ENCODE measurements at regions not wholly inside any gene's neighbourhood (a gene's known extent, or its start where the extent isn't known, plus 50 kb on each side); places are given as distances from the start of the nearest gene placed in this dataset.
"Not testable (repeated sequence)": the region's sequence is repeated elsewhere in the genome, so short reads cannot be mapped to it uniquely, and the experiment has no call there.

- DNase-seq: no peak
Measured at GRCh38 chr2:81007104-81007503, 702.6 kb upstream of the LRRTM1 start.

GRCh38 chr2:81002906-81003305 is 698.4 kb upstream of the LRRTM1 start:
- no peak for DNase-seq

- no peak for DNase-seq
Measured at GRCh38 chr2:80987466-80987865, 682.9 kb upstream of the LRRTM1 start.

GRCh38 chr2:80969900-80970299 is 665.3 kb upstream of the LRRTM1 start:
- no peak for DNase-seq

GRCh38 chr2:80968450-80968849 is 663.9 kb upstream of the LRRTM1 start:
- no peak for DNase-seq

GRCh38 chr2:80947601-80948130 is 643.1 kb upstream of the LRRTM1 start:
- no peak for DNase-seq

GRCh38 chr2:80943487-80943886 is 638.9 kb upstream of the LRRTM1 start:
- DNase-seq: no peak

GRCh38 chr2:80942766-80943165 is 638.2 kb upstream of the LRRTM1 start:
- no peak for DNase-seq

- DNase-seq: no peak
Measured at GRCh38 chr2:80938463-80938862, 633.9 kb upstream of the LRRTM1 start.

GRCh38 chr2:80931820-80932219 is 627.3 kb upstream of the LRRTM1 start:
- DNase-seq: not testable (repeated sequence)

GRCh38 chr2:80930777-80931176 is 626.2 kb upstream of the LRRTM1 start:
- no peak for DNase-seq

- DNase-seq: no peak
Measured at GRCh38 chr2:80926168-80926567, 621.6 kb upstream of the LRRTM1 start.

- no peak for DNase-seq
Measured at GRCh38 chr2:80896576-80896975, 592.0 kb upstream of the LRRTM1 start.

- DNase-seq: no peak
Measured at GRCh38 chr2:80894486-80894885, 589.9 kb upstream of the LRRTM1 start.

GRCh38 chr2:80893711-80894110 is 589.2 kb upstream of the LRRTM1 start:
- no peak for DNase-seq

- DNase-seq: no peak
Measured at GRCh38 chr2:80889009-80889408, 584.5 kb upstream of the LRRTM1 start.

- no peak for DNase-seq
Measured at GRCh38 chr2:80887841-80888378, 583.4 kb upstream of the LRRTM1 start.

- no peak for DNase-seq
Measured at GRCh38 chr2:80874374-80874773, 569.8 kb upstream of the LRRTM1 start.

GRCh38 chr2:80869858-80870438 is 565.4 kb upstream of the LRRTM1 start:
- no peak for DNase-seq

- no peak for DNase-seq
Measured at GRCh38 chr2:80863147-80863714, 558.7 kb upstream of the LRRTM1 start.

- DNase-seq: no peak
Measured at GRCh38 chr2:80858965-80859364, 554.4 kb upstream of the LRRTM1 start.

- DNase-seq: no peak
Measured at GRCh38 chr2:80856227-80856626, 551.7 kb upstream of the LRRTM1 start.

GRCh38 chr2:80854831-80855230 is 550.3 kb upstream of the LRRTM1 start:
- no peak for DNase-seq

- no peak for DNase-seq
Measured at GRCh38 chr2:80852808-80853139, 548.2 kb upstream of the LRRTM1 start.
